GM21360 (cell line): ENCODE measurements at regions not wholly inside any gene's neighbourhood (a gene's known extent, or its start where the extent isn't known, plus 50 kb on each side); places are given as distances from the start of the nearest gene placed in this dataset.
A peak's percentile ranks its signal among the peaks of the same experiment; 100 is the strongest.

Source experiments
- ATAC-seq: cut with Tn5 transposase; IDR thresholded peaks from one replicate; pipeline ENCODE4 v1.9.1; 2021; ENCODE audit warnings: mild to moderate bottlenecking, moderate library complexity; ENCODE audit not compliant: unreplicated experiment

- no peak for ATAC-seq
Observed at GRCh38 chr6:91509711-91510110, 922.8 kb upstream of the MAP3K7 start.

DNA sequence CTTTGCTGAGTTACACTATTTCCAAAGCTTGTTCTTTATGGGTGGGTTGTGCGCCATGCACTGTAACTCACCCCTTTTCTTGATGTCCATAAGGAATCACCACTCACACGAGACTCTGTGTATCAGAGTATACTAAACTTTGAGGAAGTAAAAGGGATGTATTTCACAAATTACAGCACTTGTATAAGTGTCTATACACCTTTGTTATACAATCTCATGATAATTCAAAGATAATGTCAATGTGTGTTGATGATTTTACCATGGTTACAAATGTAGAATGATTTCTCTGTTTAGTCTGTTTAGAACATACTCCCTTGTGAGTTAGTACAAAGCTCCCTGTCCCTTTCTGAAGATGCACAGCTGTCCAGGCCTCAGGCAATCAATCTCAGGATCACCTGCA lies 922.2 kb upstream of the MAP3K7 start:
- ATAC-seq = no peak

GRCh38 chr6:91506509-91506908 lies 919.6 kb upstream of the MAP3K7 start:
- ATAC-seq = no peak

- ATAC-seq = no peak
Observed at GRCh38 chr6:91505199-91505598, 918.3 kb upstream of the MAP3K7 start.

GRCh38 chr6:91501930-91502329 lies 915.1 kb upstream of the MAP3K7 start:
- ATAC-seq = no peak

- ATAC-seq = no peak
Observed at GRCh38 chr6:91500689-91501303, 913.9 kb upstream of the MAP3K7 start.

GRCh38 chr6:91498576-91498975 lies 911.7 kb upstream of the MAP3K7 start:
- no peak for ATAC-seq

DNA sequence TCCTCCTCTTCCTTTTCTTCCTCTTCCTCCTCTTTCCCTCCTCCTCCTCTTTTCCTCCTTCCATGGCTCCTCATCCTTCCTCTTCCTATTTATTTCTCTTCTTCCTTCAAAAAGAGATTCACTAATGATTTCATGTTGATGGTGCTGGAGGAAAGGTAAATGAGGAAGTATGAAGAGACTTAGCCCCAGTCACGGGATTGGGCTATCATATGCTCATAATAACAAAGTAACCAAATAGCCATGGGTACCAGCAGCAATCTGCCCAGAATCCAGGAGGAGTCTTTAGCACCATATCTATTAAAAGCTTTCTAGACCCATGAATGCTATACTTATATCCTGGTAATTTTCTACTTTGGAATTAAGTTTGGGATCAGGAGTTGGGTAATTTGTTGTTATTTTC lies 910.9 kb upstream of the MAP3K7 start:
- no peak for ATAC-seq

DNA sequence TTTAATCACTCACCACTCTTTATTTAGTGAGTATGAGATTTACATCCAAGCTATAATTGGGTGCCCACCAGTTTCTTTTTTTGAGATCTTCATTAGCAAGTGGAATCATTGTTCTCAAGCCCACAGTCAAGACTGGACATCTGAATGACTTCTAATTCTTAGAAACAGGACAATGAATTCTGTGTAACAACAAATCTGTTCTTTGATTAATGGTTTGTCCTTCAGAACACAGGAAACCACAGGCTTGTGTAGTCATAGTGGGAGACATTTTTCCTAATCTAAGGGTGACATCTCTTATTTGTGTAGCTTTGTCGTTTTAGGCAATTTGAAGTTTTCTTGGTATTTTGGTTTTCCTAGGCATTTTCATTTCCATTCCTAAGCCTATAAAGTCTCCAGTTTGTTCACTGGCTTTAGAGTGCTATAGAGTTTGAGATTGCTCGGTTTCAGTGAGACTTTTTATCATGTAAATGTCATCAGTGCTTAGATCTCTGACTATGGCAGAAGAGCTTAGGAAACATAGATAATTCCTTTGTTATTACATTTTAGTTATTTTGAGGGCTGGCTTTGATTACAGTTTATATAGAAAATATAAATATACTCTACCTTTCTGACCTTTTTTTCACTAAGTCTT lies 903.9 kb upstream of the MAP3K7 start:
- ATAC-seq = no peak

GRCh38 chr6:91487696-91488392 lies 901.0 kb upstream of the MAP3K7 start:
- no peak for ATAC-seq

- ATAC-seq = no peak
Observed at GRCh38 chr6:91486200-91486599, 899.3 kb upstream of the MAP3K7 start.

DNA sequence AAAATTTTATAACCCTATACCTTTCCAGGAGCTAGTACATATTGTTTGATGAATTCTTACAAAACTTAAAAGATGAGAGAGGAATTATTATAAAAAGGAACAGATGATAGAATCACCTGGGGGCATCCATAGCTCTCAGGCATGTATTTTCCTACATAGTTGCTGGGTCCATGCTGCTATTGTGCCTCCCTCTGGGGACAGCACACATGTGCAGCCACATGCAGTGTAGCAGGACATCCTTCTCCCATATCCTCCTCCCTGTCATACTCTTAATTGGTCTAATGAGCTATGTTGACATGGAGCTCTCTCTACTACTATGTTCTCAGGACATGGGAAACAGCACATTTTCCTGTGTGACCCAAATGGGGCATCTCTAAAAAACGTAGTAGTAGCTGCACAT lies 898.2 kb upstream of the MAP3K7 start:
- ATAC-seq = no peak

DNA sequence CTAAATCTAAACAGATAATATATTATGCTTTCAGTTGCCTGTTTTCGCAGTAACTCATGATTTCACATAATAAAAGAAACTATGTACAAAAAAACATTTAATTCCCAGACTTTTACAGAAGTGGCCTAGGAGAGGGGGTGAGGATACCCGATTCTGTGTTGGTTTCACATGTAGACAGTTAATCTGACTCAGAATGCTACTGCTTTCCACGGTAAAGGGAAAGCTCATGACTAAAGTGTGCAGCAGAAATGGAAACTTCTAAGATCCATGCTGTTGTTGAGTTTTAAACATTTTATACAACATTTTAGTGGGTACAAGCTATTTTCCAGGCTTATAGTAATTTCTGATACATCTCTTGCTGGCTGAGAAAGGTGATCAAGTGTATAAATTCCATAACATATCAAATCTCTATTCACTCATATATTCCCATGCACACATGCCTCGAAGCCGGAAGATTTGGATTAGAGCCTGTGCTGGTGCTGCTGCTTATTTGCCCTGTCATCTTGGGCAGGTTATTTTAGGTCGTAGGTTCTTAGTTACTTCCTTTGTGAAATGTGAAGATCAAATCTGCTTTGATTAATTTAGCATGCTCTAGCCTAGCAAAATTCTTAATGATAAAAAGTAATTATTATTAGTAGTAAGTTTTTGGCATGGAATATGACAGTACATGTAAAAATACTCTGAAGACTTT lies 896.7 kb upstream of the MAP3K7 start:
- ATAC-seq = peak; percentile 52

DNA sequence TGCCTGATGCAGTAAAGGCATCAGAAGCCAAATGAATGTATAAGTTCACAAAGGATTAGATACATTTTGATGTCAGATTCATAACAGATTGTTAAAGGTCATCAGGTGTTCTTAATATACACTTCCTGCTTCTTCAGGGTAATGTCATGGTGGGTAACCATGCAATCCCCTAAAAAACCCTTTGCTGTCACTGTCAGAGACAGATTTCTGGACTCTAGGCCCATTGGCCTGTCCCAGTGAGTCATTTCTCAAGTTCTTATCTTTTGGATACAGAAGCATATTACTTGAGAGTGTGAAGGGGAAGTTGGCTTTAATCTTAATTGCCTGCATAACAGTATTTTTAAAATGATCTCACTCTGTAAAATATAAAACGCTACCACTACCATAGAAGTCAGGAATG lies 895.6 kb upstream of the MAP3K7 start:
- peak; percentile 77 for ATAC-seq

DNA sequence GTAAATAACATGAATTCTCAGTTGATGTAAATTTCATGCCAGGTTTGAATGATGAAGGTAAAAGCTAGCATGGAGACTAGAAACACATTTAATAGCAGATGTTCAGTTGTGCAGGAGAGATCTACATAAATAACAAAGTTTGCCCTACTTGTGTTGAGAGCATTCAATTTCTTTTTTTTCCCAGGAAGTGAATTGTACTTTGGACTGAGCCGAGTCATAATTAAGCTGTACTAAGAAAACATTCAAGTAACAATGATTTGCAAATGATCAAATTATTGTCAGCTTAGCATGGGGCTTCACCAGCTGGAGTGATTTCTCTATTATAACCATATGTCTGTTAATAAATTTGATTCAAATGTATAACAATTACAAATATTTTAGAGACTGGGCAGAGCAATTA lies 893.5 kb upstream of the MAP3K7 start:
- no peak for ATAC-seq

GRCh38 chr6:91477688-91478087 lies 890.8 kb upstream of the MAP3K7 start:
- no peak for ATAC-seq

- peak; percentile 77 for ATAC-seq
Observed at GRCh38 chr6:91476000-91476399, 889.1 kb upstream of the MAP3K7 start.

DNA sequence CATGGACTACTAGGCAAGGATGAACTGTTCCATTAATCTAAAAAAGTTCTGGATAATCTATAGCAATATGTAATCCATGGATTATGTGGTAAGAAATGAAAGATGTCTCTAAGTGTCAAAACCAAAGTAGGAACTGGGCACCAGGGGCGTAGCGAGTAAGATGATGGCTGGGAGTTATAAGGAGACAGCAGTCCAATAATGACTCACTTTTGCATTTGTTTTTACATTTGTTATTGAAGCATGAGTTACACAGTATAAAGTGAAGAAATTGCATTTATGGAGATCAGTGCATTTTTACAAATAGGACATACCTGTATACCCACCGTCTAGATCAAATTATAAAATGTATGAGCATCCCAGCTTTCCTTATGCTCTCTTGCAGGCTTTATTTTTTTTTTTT lies 878.5 kb upstream of the MAP3K7 start:
- ATAC-seq = no peak

DNA sequence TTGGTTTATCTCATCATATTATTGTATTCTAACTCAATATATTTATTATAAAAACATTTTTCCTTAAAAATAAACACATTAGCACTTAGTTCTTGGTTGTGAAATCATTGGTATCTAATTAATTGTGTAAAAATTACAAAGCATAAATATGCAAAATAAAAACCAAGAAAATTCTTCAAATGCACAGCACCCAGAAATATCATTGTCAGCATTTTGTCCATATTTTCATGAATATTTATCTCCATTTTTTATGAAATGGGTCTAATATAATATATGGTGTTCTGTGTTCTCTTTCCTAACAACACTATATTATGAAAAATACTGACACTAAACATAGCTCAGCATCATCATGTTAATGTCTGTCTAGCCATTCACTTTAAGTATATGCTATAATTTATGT lies 877.8 kb upstream of the MAP3K7 start:
- ATAC-seq = no peak

DNA sequence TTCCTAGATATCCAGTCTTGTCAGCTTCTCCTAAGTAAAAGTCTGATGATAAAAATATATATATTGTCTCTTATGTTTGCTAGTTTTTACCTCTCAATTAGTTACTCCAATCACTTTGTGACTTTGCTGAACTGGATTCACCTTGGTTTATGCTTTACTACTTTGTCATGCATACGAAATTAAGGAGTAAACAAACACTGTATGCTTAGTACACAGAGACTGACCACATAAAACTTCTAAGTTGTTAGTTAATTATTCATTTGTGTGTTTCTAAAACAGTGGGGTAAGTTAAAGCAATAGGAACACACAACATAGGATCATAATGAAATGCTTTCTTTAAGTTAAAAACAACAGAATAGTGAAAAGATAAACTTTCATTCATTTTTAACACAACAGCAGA lies 877.3 kb upstream of the MAP3K7 start:
- no peak for ATAC-seq

DNA sequence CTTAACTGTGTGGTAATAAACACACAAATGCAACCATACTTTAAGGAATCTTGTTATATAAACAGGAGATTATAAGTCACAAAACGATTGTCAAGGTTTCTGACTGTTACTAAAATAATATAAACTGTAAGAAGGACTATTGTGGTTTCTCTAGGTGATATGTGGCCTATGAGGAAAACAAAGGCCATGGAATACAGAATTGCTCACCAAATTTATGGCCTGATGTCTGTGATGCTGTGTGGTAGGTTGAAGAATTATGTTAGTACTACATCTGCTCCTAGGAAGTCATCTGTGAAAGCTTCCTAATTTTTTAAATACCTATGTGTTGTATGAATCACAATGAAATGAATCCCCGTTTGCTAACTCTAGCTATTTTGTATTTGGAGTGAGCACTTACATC lies 875.4 kb upstream of the MAP3K7 start:
- no peak for ATAC-seq
